GM18499 (cell line): ENCODE measurements at regions not wholly inside any gene's neighbourhood (a gene's known extent, or its start where the extent isn't known, plus 50 kb on each side); places are given as distances from the start of the nearest gene placed in this dataset.

Source experiments
- ATAC-seq: cut with Tn5 transposase; IDR thresholded peaks from one replicate; pipeline ENCODE4 v1.9.1; 2021; ENCODE audit warnings: moderate number of reproducible peaks; ENCODE audit not compliant: insufficient read depth, unreplicated experiment

DNA sequence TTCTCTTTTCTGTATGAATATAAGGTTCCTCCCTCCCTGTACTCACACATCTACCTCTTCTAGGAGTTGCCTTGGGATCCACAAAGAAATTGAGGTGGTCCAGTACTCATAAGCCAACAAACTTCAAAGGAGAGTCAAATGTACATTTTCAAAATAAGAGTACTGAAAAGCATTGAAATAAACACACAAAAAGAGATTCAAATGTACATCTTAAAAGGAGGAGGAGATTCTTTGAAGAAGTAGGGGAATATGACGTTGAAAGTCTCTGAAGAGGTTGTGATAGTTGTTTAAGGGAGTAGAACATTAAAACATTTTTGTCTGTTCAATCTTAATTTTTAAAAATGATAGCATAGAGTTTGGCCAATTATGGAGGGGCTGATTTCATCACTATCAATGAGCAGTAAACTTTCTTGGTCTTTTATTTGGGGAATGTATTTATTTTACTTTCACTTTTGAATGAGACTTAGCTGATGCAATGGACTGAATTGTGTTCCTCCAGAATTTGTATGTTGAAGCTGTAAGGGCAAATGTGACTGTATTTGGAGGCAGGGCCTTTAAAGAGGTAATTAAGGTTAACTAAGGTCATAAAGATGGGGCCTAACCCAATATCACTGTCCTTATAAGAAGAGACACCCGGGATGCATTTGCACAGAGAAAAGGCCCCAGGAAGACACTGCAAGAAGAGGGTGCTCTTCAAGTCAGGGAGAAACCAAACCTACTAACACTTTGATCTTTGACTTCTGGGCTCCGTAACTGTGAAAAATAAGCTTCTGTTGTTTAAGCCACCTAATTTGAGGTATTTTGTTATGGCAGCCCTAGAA, 226.3 kb upstream of the PGRMC2 start:
- no peak for ATAC-seq

DNA sequence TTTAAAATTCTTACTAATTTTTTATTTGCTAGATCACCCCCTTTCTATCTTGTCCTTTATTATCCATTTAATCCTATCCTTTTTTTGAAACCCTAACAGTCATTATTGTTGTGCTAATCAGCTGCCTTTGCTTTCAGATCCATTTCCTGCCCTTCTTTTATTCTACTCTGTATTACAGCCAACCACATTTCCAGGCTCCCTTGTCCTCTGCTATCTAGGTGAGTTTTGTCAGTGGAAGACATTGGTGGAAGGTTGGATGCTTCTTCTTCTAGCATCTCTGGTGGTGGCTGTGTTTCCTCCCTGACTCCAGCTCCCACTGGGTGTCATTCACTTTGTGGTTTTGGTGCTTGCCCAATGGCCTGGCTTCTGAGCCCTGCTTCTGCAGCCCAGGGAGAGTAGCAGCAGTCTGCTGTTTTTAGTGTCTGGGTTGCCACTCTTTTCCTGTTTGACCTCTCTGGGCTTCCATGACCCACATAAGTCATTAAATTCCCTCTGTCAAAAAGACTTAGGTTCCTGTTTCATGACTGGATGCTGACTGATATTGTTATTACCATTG, 225.2 kb upstream of the PGRMC2 start:
- no peak for ATAC-seq

DNA sequence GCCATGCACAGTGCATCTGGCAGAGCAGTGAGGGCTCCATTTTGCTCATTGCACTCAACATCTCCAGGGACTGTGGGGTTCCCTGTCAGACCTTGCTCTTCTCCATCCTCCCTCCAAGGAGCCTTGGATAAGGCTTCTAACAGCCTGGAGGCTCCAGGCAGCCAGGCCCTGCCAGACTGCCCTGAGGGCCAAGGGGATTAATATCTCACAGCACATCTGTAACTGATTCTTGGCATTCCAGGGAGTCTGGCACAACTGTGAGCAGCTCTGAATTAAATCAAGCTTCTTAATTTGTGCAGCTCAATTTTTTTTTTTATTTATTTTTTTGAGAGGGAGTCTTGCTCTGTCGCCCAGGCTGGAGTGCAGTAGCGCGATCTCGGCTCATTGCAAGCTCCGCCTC, 224.5 kb upstream of the PGRMC2 start:
- ATAC-seq = no peak

DNA sequence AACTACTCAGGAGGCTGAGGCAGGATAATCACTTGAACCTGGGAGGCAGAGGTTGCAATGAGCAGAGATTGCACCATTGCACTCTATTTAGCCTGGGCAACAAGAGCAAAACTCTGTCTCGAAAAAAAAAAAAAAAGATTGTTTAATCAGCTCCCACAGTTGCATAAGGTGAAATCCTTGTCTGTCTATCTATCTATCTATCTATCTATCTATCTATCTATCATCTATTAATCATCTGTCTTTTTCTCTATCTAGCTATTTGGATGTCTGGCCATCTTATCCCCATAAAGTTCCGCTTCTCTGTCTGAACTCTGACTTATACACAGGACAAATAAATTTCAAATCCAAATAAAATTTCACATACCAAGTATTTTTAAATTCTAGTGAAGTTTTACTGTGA, 223.2 kb upstream of the PGRMC2 start:
- ATAC-seq = no peak

DNA sequence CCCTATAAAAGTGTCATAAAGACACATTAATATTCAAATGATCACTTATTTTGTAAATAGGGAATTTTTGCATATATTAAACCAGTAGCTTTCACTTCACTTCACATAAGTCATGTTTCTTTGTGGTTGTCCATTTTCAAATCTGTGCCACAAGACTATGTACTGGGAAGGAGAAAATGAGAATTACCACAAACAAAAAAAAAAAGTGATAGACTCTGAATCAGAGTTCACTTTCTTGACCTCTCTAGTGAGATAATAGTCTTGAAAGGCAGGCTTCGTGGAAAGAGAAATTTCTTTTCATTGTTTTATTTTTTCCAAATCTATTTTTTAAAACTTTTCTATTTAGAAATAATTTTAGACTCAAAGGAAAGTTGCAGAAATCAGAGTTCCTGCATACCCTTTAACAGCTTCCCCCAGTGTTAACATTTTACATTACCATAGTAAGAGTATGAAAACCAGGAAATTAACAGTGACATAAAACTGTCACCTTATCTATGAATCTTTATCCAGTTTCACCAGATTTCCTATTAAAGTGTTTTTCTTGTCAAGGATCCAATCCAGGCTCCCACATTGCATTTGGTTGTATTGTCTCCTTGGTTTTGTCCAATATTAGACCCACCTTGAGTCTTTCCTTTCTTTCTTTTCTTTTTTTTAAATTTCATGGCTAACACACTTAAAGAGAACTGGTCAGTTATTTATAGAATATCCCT, 215.4 kb upstream of the PGRMC2 start:
- no peak for ATAC-seq

DNA sequence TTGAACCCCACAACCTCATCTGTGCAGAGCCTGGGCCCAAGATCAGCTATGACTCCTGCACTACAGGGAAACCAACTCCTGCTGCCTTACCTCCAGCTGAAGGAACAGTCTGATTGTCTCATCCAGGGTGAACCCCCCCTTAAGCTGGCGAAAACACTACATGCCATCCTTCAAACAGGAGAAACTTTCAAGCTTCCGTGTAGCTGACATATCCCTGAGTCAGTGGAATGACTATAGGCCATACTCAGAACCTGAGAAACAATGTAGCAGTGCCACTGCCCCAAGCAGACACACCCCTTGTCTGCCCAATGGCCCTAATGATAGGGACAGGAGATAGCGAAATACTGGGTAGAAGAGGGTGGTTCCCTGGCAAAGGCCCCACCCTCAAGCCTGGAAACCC, 213.6 kb upstream of the PGRMC2 start:
- ATAC-seq = no peak

DNA sequence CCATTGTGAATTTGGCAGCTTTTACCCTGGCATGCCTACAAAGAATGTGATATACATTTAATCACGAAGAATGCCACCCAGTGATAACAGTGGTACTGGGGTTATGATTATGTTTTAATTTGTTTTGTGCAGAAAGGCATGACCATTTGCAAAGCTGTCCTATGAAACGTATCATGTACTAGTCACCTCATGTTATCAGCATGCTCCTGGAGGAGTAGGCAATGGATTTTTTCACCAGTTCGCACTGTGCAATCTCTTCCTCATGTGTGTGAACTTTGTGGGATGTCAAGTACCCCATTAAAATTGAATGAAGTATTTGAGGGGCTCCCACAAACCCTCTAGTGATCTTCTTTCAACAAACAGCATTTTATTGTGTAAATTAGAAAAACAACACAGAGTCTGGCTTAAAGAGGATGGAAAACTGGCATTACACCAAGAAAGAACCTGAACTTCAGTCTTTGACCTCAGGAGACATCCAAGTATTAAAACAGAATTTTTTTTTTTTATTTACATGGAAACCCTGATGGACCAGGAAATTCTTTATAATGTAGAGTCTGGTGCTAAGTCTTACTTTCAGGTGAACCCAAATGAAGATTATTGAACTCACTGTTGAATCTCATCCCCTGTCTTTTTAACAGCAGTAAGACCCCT, 200.6 kb upstream of the PGRMC2 start:
- no peak for ATAC-seq

DNA sequence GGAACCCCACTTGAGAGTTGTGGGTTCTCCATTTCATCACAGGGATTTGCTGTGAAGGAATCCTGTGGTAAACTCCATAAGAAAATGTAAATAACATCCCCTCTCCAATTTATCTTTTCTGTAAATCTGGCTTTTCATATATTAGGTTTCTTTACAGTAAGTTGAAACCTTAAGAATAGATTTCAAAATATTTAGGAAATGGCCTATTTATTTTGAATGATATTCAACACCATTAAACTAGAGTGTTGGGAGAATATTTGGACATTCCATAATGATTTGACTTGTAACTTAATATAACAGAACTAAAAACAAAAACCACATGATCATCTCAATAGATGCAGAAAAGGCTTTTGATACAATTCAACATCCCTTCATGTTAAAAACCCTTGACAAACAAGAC, 197.3 kb upstream of the PGRMC2 start:
- ATAC-seq = no peak

DNA sequence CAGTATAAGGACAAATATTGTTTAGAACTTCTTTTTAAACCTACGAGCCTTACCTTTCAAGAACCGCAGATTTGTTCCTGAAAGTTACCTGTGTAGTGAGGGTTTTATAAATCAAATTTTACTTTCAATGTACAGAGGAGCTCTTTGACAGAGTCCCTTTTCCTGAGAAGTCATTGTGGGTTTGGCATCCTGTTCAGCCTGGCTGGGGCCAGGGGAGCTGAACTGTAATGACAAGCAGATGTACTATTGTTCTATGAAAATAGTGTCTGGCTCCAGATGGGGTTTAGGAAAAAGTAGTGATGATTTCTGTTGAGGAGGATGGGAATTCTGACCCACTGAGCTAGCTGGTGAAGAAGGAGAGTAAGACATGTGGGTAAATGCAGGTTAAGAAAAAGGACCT, 196.2 kb upstream of the PGRMC2 start:
- ATAC-seq = no peak

DNA sequence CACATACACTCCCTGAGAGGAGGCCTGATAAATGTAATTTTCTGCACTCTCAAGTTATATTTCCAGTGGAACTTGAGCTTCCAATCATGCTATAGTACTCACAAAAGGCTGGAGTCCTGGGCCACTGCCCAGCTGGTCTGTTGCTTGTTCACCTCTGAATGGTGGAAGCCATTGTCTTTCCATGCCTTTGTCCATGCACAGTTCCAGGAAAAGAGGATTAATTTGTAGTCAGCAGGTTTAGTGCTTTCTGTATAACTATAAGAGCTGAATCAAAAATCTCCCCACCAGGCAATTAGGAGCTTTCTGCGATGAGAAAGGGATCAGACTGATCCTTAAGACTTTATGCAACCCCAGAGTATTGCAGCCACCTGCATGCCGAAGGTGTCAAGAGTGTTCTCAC, 195.4 kb upstream of the PGRMC2 start:
- ATAC-seq = no peak

DNA sequence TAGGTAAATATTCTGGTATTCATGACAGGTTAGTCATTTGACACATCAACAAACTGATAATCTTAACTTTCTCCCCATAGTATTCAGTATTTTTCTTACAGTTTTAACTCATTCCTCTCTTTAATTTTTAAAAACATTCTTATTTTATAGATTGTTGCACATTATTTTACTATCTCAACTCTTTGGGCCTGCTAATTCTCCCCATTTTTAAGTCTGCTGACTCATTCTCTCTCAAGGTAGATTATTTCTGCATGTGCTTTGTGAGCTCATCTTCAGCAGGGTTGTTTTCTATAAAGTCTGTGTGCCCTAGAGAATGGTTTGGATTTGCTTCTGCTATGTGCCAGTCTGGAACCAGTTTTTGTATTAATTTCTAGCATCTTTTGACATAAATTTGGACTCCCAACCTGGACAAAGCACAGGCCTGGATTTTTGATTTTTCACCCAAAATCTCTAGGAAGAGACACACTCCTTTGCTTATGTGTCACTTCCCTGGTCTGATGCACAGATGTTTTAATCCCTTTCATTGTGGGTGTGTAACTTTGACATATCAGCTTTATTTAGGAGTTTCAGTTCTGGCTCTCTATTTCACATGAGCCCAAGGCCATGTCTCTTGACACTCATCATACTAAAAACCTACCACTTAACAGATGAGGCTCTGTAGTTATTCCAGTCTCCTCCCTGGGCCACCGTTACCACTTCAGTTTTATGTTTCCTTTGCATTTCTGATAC, 194.3 kb upstream of the PGRMC2 start:
- ATAC-seq = no peak

DNA sequence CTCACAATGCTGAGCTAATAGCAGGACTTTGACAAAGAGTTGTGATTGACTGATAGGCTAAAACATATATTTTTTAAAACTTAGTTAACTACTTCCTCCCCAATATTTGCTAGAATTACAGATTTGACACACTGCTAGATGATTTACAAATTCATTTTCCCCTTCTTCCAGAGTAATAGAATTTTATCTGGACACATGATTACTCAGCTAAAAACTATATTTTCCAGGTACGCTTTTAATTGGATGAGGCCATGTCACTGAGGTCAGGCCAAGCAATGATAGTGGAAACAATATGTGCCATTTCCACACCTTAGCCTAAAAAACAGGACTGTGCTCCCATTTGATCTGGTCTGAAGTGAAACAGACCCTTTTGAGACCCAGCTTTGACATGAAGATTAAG, 193.3 kb upstream of the PGRMC2 start:
- ATAC-seq = no peak

DNA sequence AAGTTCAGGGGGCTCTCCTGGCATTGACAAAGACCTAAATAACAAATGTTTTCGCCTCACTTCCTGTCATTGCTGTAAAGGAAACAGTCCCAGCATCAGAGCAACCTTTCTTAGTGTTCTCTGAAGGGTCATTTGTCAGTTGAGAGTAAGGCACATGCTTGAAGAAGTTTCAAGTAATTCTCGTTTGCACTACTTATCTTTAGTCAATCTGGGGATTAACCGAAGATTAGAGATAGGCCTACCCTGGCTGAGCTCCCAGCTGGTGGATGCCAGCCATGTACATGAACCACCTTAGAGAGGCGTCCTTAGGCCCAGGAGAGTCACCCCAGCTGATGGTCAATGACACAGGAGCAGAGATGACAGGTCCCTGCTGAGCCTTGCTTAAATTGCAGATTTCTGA, 189.9 kb upstream of the PGRMC2 start:
- ATAC-seq = no peak

DNA sequence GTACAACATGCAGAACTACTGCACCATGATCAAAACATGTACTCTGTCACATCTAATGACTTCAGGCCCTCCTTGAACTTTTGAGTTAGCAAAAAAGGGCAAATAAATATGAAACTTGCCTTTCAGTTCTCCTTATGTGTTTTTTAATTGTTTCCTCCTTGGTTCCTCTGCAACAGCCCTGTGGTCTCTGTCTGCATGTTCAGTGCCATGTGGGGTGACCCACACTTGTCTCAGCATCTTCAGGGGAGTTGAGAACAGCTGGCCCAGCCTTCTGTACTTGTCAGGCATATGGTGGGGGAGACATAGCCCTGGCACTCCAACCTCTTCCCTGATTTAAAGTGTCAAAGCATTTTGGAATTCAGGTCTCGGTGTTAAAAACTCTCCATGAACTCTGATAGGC, 188.0 kb upstream of the PGRMC2 start:
- no peak for ATAC-seq

DNA sequence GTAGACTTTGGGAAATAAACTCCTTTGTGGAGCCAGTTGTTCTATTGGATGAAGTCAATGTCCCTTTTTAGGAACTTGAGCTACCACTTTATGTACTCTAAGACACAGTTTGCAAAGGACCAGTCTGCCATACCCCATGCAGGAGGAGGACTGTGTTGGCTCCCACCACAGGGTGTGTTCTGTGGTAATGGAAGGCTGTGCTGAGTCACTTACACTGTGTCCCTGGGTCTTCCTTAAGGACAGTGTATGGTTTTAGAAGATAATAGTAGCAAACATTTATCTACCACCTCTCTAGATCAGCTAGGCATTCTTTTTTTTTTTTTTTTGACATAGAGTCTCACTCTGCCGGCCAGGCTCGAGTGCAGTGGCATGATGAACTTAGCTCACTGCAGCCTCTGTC, 184.0 kb upstream of the PGRMC2 start:
- ATAC-seq = no peak

DNA sequence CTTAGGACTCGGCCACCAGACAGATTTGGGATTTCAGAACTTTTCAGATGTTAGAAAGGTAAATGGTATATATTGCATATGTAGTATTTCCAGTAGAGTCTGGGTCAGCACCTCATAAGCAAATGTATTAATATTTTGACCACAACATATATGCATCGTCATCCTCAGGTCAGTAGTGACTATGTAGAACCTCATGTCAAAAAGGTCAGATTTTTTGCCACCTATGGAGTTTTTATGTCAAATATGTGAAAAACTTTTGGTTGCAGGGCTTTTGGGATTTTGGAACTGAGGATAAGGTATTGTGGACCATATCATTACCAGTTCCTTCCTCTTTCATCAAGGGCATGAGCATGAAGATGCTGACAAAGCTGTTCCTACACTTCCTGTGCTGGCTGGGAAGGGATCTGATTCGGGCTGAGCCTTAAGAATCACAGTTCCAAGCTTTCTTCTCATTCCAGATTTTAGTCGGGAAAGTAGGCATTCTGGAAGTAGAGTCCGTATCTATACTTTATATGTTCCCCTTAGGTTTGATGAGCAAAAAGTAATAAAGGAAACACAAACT, 183.0 kb upstream of the PGRMC2 start:
- ATAC-seq = no peak

DNA sequence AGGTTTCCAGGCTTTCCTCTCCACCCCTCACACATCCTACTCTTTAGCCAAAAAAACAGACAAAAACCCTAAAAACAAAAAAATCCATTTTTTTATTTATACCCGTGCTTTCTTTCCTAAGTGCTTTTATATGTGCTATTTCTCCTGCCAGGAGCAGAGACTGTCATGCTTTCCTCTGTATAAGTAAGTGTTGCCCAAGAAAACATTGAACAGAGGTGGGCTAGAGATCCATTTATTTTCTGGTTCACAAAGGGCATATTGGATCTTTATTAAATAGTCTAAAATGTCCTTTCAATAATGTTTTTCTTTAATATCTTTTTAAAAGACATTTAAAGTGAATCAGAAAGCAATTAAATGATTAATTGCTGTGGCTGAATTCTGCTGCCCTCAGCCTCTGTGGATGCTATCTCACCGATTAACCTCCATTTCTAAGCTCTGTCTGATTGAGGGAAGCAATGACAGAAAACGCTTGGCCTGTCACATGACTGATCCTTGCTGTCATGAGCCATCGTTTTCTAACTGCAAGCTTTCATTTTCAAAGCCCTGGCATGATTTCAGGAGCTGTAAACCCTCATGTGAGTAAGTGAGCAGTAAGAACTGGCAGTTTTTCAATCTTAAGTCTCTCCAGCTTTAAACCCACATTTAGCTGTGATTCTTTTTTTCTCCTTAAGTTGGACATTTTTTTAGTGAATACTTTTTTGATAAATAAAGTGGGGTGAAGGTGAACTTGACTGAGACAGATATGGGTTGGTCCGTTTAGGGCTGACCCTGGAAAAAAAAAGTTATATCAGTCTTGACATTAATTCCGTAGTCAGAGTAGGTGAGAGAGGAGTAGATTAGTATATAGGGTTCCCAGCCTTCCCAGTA, 180.7 kb upstream of the PGRMC2 start:
- ATAC-seq = no peak

DNA sequence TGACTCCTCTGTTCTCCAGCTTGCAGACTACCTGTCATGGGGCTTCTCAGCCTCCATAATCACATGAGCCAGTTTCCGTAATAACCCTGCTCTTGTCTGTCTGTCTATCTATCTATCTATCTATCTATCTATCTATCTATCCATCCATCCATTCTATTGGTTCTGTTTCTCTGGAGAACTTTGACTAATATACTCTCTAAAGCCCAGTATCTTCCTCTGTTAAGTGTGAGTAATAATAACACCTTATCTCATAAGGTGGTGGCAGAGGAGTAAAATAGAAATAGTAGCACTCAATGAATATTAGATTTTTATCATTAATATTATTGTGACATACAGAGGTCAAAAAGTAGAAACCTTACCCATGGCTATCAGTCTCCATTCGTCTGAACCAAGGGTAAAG, 177.9 kb upstream of the PGRMC2 start:
- no peak for ATAC-seq

DNA sequence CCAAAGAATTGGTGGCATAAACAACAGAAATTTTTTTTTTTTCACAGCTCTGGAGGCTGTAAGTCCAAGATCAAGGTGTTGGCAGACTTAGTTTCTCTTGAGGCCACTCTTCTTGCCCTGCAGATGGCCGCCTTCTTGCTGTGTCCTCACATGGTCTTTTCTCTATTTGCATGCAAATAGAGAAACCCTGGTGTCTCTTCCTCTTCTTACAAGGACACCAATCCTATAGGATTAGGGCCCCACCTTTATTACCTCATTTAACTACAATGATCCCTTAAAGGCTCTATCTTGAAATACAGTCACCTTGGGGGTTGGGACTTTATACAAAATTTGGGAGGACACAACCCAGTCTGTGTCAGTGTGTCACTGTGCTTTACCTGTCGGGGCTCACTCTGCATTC, 175.4 kb upstream of the PGRMC2 start:
- no peak for ATAC-seq
